Neuronal stem cell (in vitro differentiated cells): ENCODE measurements at regions not wholly inside any gene's neighbourhood (a gene's known extent, or its start where the extent isn't known, plus 50 kb on each side); places are given as distances from the start of the nearest gene placed in this dataset.

Experiments
- DNase-seq: peaks from one replicate; pipeline ENCODE4 v3.0.0-alpha.2; 2013; ENCODE audit warnings: low spot score
- H2AFZ ChIP-seq: one replicate; pipeline ENCODE4 v1.6.1; 2013; ENCODE audit warnings: mild to moderate bottlenecking, low read length, inconsistent platforms
- H2AK5ac ChIP-seq: 2 replicates; pipeline ENCODE4 v1.6.1; 2013; ENCODE audit warnings: low read depth, mild to moderate bottlenecking, inconsistent platforms, low read length, moderate library complexity, mixed read lengths
- H2BK120ac ChIP-seq: 2 replicates; pipeline ENCODE4 v1.6.1; 2013; ENCODE audit warnings: low read depth, mild to moderate bottlenecking, inconsistent platforms, low read length, moderate library complexity, mixed read lengths
- H2BK12ac ChIP-seq: one replicate; pipeline ENCODE4 v1.6.1; 2013; ENCODE audit warnings: low read length, inconsistent platforms
- H2BK15ac ChIP-seq: 2 replicates; pipeline ENCODE4 v1.6.1; 2013; ENCODE audit warnings: mild to moderate bottlenecking, low read length, inconsistent platforms, mixed read lengths
- H2BK5ac ChIP-seq: one replicate; pipeline ENCODE4 v1.6.1; 2013; ENCODE audit warnings: inconsistent platforms, mild to moderate bottlenecking, low read length, moderate library complexity
- H3K14ac ChIP-seq: one replicate; pipeline ENCODE4 v1.6.1; 2013; ENCODE audit warnings: low read length, inconsistent platforms
- H3K18ac ChIP-seq: 2 replicates; pipeline ENCODE4 v1.6.1; 2013; ENCODE audit warnings: low read length, inconsistent platforms
- H3K23ac ChIP-seq: 2 replicates; pipeline ENCODE4 v1.6.1; 2013; ENCODE audit warnings: low read depth, mild to moderate bottlenecking, mixed read lengths, low read length, inconsistent platforms; ENCODE audit not compliant: poor library complexity
- H3K27ac ChIP-seq: replicated peaks from 3 replicates; pipeline ENCODE4 v1.5.1; 2013; ENCODE audit warnings: low read length, inconsistent platforms
- H3K27me3 ChIP-seq, 3 experiments: 2 replicates each; pipeline ENCODE4 v1.6.1; 2013; ENCODE audit warnings: low read length in 3 of 3, mild to moderate bottlenecking in 2 of 3, inconsistent platforms in 1 of 3, low read depth in 1 of 3, mixed read lengths in 1 of 3, moderate library complexity in 1 of 3; ENCODE audit not compliant: control insufficient read depth in 3 of 3, insufficient read depth in 3 of 3
- H3K36me3 ChIP-seq, 2 donors: replicated peaks in 1 of 2; 2 replicates each; pipeline ENCODE4 v1.6.1; 2013; ENCODE audit warnings: low read length in 2 of 2; ENCODE audit not compliant: control insufficient read depth in 2 of 2, insufficient read depth in 2 of 2
- H3K4ac ChIP-seq: 2 replicates; pipeline ENCODE4 v1.6.1; 2013; ENCODE audit warnings: inconsistent platforms, mild to moderate bottlenecking, low read length, moderate library complexity
- H3K4me1 ChIP-seq, 2 donors: 1 replicate in 1 of 2; 2 replicates in 1 of 2; pipeline ENCODE4 v1.6.1; 2013; ENCODE audit warnings: low read length in 2 of 2, low read depth in 1 of 2; ENCODE audit not compliant: control insufficient read depth in 2 of 2, insufficient read depth in 1 of 2
- H3K4me2 ChIP-seq: one replicate; pipeline ENCODE4 v1.6.1; 2013; ENCODE audit warnings: mild to moderate bottlenecking, low read length, inconsistent platforms; ENCODE audit not compliant: insufficient read depth, poor library complexity, severe bottlenecking
- H3K4me3 ChIP-seq, 2 donors: 2 replicates each; pipeline ENCODE4 v1.5.1; 2013; ENCODE audit warnings: low read length in 2 of 2, mild to moderate bottlenecking in 2 of 2, inconsistent platforms in 1 of 2, moderate library complexity in 1 of 2
- H3K79me1 ChIP-seq: one replicate; pipeline ENCODE4 v1.6.1; 2013; ENCODE audit warnings: low read depth, mild to moderate bottlenecking, inconsistent platforms, low read length, moderate library complexity
- H3K9ac ChIP-seq: one replicate; pipeline ENCODE4 v1.6.1; 2013; ENCODE audit warnings: mild to moderate bottlenecking, low read depth, low read length, inconsistent platforms; ENCODE audit not compliant: poor library complexity
- H3K9me3 ChIP-seq, 2 donors: replicated peaks in 1 of 2; 2 replicates each; pipeline versions ENCODE3 to v1.6.1; 2013; ENCODE audit warnings: low read length in 2 of 2, mild to moderate bottlenecking in 2 of 2, inconsistent platforms in 1 of 2, low read depth in 1 of 2, mixed read lengths in 1 of 2, moderate library complexity in 1 of 2; ENCODE audit not compliant: control insufficient read depth in 2 of 2, insufficient read depth in 1 of 2
- H4K8ac ChIP-seq: one replicate; pipeline ENCODE4 v1.6.1; 2013; ENCODE audit warnings: low read depth, mild to moderate bottlenecking, inconsistent platforms, low read length, moderate library complexity
- H4K91ac ChIP-seq: one replicate; pipeline ENCODE4 v1.6.1; 2013; ENCODE audit warnings: low read length, low read depth, mild to moderate bottlenecking, inconsistent platforms; ENCODE audit not compliant: poor library complexity
- WGBS, 2 donors: extraction: QIAGEN DNeasy Blood & Tissue Kit; methylation state at CpG; one replicate each; pipeline ENCODE4 v1.1.7; 2013; ENCODE audit warnings: missing lambda C conversion rate in 2 of 2, mixed read lengths in 1 of 2; ENCODE audit not compliant: insufficient read length in 2 of 2, insufficient replicate concordance in 1 of 2; ENCODE audit errors: extremely low coverage in 2 of 2; 5-methylcytosine and 5-hydroxymethylcytosine counted together

GRCh38 chr10:31694929-31695837 is 233.4 kb downstream of the ARHGAP12 start:
- H3K4me3 ChIP-seq = no peak overlapping the region
- H3K23ac ChIP-seq = no peak overlapping the region
- H3K4me2 ChIP-seq = no peak overlapping the region
- no peak overlapping the region for H3K9ac ChIP-seq
- H3K14ac ChIP-seq = no peak overlapping the region
- H2BK15ac ChIP-seq = no peak overlapping the region
- no peak overlapping the region for H2BK120ac ChIP-seq
- no peak overlapping the region for H2BK12ac ChIP-seq
- no peak overlapping the region for H2AK5ac ChIP-seq
- no CpG with 5 or more reads among the region's 14 CpGs for WGBS, 2 donors
- no peaks in the 10 kb centered on the region for H3K79me1 ChIP-seq
- H3K36me3 ChIP-seq = no peaks in the 10 kb centered on the region
- H2AFZ ChIP-seq = no peak overlapping the region
- no peak overlapping the region for H4K8ac ChIP-seq
- H3K27me3 ChIP-seq = no peaks in the 10 kb centered on the region
- no peak overlapping the region for H2BK5ac ChIP-seq
- H3K4ac ChIP-seq = no peak overlapping the region
- no peak overlapping the region for H3K18ac ChIP-seq
- no peaks in the 10 kb centered on the region for H3K9me3 ChIP-seq
- no peak overlapping the region for H3K27ac ChIP-seq
- no peak for DNase-seq
- H3K4me1 ChIP-seq = peaks cover 6 to 16% of the 10 kb centered on the region in 2 donors
- no peak overlapping the region for H4K91ac ChIP-seq

- no peaks in the 10 kb centered on the region for H3K27me3 ChIP-seq
- H2BK5ac ChIP-seq = no peak overlapping the region
- H3K18ac ChIP-seq = no peak overlapping the region
- no peak overlapping the region for H2AFZ ChIP-seq
- H2BK120ac ChIP-seq = no peak overlapping the region
- no peak overlapping the region for H3K4ac ChIP-seq
- H3K79me1 ChIP-seq = no peaks in the 10 kb centered on the region
- no peaks in the 10 kb centered on the region for H3K36me3 ChIP-seq
- H2BK12ac ChIP-seq = no peak overlapping the region
- H4K8ac ChIP-seq = no peak overlapping the region
- H3K27ac ChIP-seq = no peak overlapping the region
- H3K14ac ChIP-seq = no peak overlapping the region
- DNase-seq = no peak
- no peak overlapping the region for H3K23ac ChIP-seq
- H3K4me3 ChIP-seq = no peak overlapping the region
- peaks cover 6 to 16% of the 10 kb centered on the region in 2 donors for H3K4me1 ChIP-seq
- no peak overlapping the region for H2BK15ac ChIP-seq
- H4K91ac ChIP-seq = no peak overlapping the region
- peaks cover 1 to 6% of the 10 kb centered on the region in 2 donors for H3K9me3 ChIP-seq
- no peak overlapping the region for H3K9ac ChIP-seq
- no peak overlapping the region for H2AK5ac ChIP-seq
- H3K4me2 ChIP-seq = no peak overlapping the region
- WGBS, 2 donors = no CpG with 5 or more reads among the region's 6 CpGs
Measured at GRCh38 chr10:31694126-31694685, 234.4 kb downstream of the ARHGAP12 start.

- no peak overlapping the region for H3K18ac ChIP-seq
- no peaks in the 10 kb centered on the region for H3K79me1 ChIP-seq
- no peak overlapping the region for H2BK5ac ChIP-seq
- no peak overlapping the region for H4K91ac ChIP-seq
- no peak overlapping the region for H2BK120ac ChIP-seq
- H3K4ac ChIP-seq = no peak overlapping the region
- no peak overlapping the region for H3K4me2 ChIP-seq
- no peak overlapping the region for H4K8ac ChIP-seq
- H2AFZ ChIP-seq = no peak overlapping the region
- H3K27me3 ChIP-seq = no peaks in the 10 kb centered on the region
- no peak overlapping the region for H3K4me3 ChIP-seq
- H2BK12ac ChIP-seq = no peak overlapping the region
- peaks cover 1 to 6% of the 10 kb centered on the region in 2 donors for H3K9me3 ChIP-seq
- H2AK5ac ChIP-seq = no peak overlapping the region
- H3K14ac ChIP-seq = no peak overlapping the region
- H3K4me1 ChIP-seq = peaks cover 6 to 16% of the 10 kb centered on the region in 2 donors
- H2BK15ac ChIP-seq = no peak overlapping the region
- WGBS, 2 donors = no CpG with 5 or more reads among the region's 6 CpGs
- no peaks in the 10 kb centered on the region for H3K36me3 ChIP-seq
- no peak overlapping the region for H3K9ac ChIP-seq
- no peak for DNase-seq
- no peak overlapping the region for H3K23ac ChIP-seq
- H3K27ac ChIP-seq = no peak overlapping the region
Measured at GRCh38 chr10:31693491-31693890, 235.1 kb downstream of the ARHGAP12 start.

GRCh38 chr10:31689233-31689632 is 239.4 kb downstream of the ARHGAP12 start:
- H2AFZ ChIP-seq = no peak overlapping the region
- H3K14ac ChIP-seq = no peak overlapping the region
- no peak overlapping the region for H3K4me3 ChIP-seq
- H3K18ac ChIP-seq = no peak overlapping the region
- no peaks in the 10 kb centered on the region for H3K79me1 ChIP-seq
- no peak overlapping the region for H2BK12ac ChIP-seq
- DNase-seq = no peak
- no peak overlapping the region for H3K9ac ChIP-seq
- H2BK15ac ChIP-seq = no peak overlapping the region
- H3K27ac ChIP-seq = no peak overlapping the region
- no peaks in the 10 kb centered on the region for H3K27me3 ChIP-seq
- WGBS, 2 donors = no CpG with 5 or more reads among the region's 1 CpG
- no peak overlapping the region for H3K4ac ChIP-seq
- H3K4me1 ChIP-seq = peaks cover 0 to 4% of the 10 kb centered on the region in 2 donors
- H3K4me2 ChIP-seq = no peak overlapping the region
- peaks cover 8 to 12% of the 10 kb centered on the region in 2 donors for H3K9me3 ChIP-seq
- no peak overlapping the region for H2BK120ac ChIP-seq
- no peak overlapping the region for H2BK5ac ChIP-seq
- no peak overlapping the region for H4K8ac ChIP-seq
- H3K23ac ChIP-seq = no peak overlapping the region
- H4K91ac ChIP-seq = no peak overlapping the region
- no peak overlapping the region for H2AK5ac ChIP-seq
- H3K36me3 ChIP-seq = no peaks in the 10 kb centered on the region
